OCI-LY7 (cell line): ENCODE measurements at regions not wholly inside any gene's neighbourhood (a gene's known extent, or its start where the extent isn't known, plus 50 kb on each side); places are given as distances from the start of the nearest gene placed in this dataset.
"Not testable (repeated sequence)": the region's sequence is repeated elsewhere in the genome, so short reads cannot be mapped to it uniquely, and the experiment has no call there.

Experiments
- BruUV-seq: library from RNA; stranded (reverse); fragments of 400-500 nt; replicated peaks from 2 replicates; lab custom pipeline; 2021; lab: Mats Ljungman, UMichigan
- CTCF ChIA-PET: fragments of 300-600 bp; sonication (Branson Sonifier 250); formaldehyde crosslinking; loops from one replicate; lab custom pipeline; 2022; ENCODE audit warnings: antibody characterized with exemption; ENCODE audit not compliant: unreplicated experiment; lab: Charles Lee
- POLR2A ChIA-PET: fragments of 300-600 bp; sonication (Branson Sonifier 250); formaldehyde crosslinking; loops from one replicate; lab custom pipeline; 2022; ENCODE audit warnings: antibody characterized with exemption; lab: Charles Lee
- DNase-seq: peaks from one replicate; pipeline ENCODE4 v3.0.0-alpha.2; 2015; ENCODE audit warnings: low spot score
- H2AFZ ChIP-seq: fragments of 200-600 bp; sonication (generic), shearing (Covaris generic); 2 replicates; pipeline ENCODE4 v1.6.1; 2014; ENCODE audit warnings: mild to moderate bottlenecking, antibody characterized with exemption, low read length, moderate library complexity
- H3K27ac ChIP-seq: fragments of 200-600 bp; sonication (generic); 2 replicates; pipeline ENCODE4 v1.5.1; 2014; ENCODE audit warnings: mixed run types, low read depth, mild to moderate bottlenecking, moderate library complexity, low read length, inconsistent platforms; ENCODE audit not compliant: poor library complexity, severe bottlenecking
- H3K36me3 ChIP-seq: fragments of 200-600 bp; sonication (generic); 2 replicates; pipeline ENCODE4 v1.6.1; 2014; ENCODE audit warnings: mild to moderate bottlenecking, antibody characterized with exemption, low read length, moderate library complexity, mixed read lengths; ENCODE audit not compliant: insufficient read depth
- H3K4me1 ChIP-seq: fragments of 200-600 bp; sonication (generic); 2 replicates; pipeline ENCODE4 v1.5.1; 2014; ENCODE audit warnings: mild to moderate bottlenecking, low read length; ENCODE audit not compliant: insufficient read depth, poor library complexity, severe bottlenecking
- H3K4me2 ChIP-seq: fragments of 200-600 bp; sonication (generic); 2 replicates; pipeline ENCODE4 v1.6.1; 2014; ENCODE audit warnings: mild to moderate bottlenecking, low read length
- H3K4me3 ChIP-seq: fragments of 200-600 bp; sonication (generic); 2 replicates; pipeline ENCODE4 v1.5.1; 2014; ENCODE audit warnings: mild to moderate bottlenecking, low read depth, low read length; ENCODE audit not compliant: poor library complexity, severe bottlenecking
- H3K79me2 ChIP-seq: fragments of 200-600 bp; sonication (generic); 2 replicates; pipeline ENCODE4 v1.6.1; 2016; ENCODE audit warnings: low read depth, mild to moderate bottlenecking, low read length, moderate library complexity, mixed read lengths; ENCODE audit not compliant: insufficient read depth
- H3K9me2 ChIP-seq: fragments of 200-600 bp; sonication (generic); 2 replicates; pipeline ENCODE4 v1.6.1; 2016; ENCODE audit warnings: mild to moderate bottlenecking, low read length, mixed read lengths; ENCODE audit not compliant: insufficient read depth
- H3K9me3 ChIP-seq: fragments of 200-600 bp; sonication (generic); 2 replicates; pipeline ENCODE4 v1.6.1; 2014; ENCODE audit warnings: mild to moderate bottlenecking, mixed run types, low read length, mixed read lengths
- H4K20me1 ChIP-seq: fragments of 200-600 bp; sonication (generic); 2 replicates; pipeline ENCODE4 v1.6.1; 2014; ENCODE audit warnings: mild to moderate bottlenecking, antibody characterized with exemption, low read length, moderate library complexity, mixed read lengths; ENCODE audit not compliant: insufficient read depth
- EZH2phosphoT487 ChIP-seq: fragments of 200-600 bp; sonication (generic); IDR thresholded peaks from 2 replicates; pipeline ENCODE4 v1.6.1; 2018; ENCODE audit warnings: low read depth, borderline replicate concordance, mild to moderate bottlenecking, mixed run types, antibody characterized with exemption, low read length, moderate library complexity, mixed read lengths
- intact Hi-C: fragments of 100-400 bp; cut with micrococcal nuclease; formaldehyde crosslinking; loops from one replicate; pipeline ENCODE4 v1.10.0; 2022; ENCODE audit not compliant: unreplicated experiment
- TF ChIP-seq, protein P1 (sequence below): fragments of 200-600 bp; sonication (generic); conservative IDR thresholded peaks from 2 replicates; pipeline ENCODE4 v1.5.1; 2014; ENCODE audit warnings: mild to moderate bottlenecking, antibody characterized with exemption, low read length, moderate library complexity, mixed read lengths

DNA sequence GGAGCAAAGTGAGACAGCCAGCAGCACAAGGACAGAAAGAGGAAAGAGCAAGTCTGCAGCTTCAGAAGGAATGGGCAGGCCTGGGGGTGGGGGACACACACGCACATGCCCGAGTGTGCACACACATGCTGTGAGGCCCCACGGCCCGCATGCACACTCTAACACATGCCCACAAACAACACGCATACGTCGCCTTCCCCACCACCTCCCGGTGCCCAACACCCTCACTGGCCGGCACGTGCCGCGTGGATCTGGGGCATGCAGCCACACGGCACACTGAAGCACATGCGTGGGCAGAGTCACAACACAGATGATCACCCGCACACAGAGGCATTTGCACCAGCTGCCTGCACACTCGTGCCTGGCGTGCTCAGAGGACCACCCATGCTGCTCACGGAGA lies 161.5 kb downstream of the GOLGA6L4 start:
- POLR2A ChIA-PET, H3K79me2 ChIP-seq, H3K9me3 ChIP-seq, H3K4me3 ChIP-seq, DNase-seq, H3K36me3 ChIP-seq, H2AFZ ChIP-seq, H4K20me1 ChIP-seq, BruUV-seq, H3K27ac ChIP-seq, H3K4me1 ChIP-seq, CTCF ChIA-PET, intact Hi-C loops, H3K4me2 ChIP-seq, H3K9me2 ChIP-seq: not testable (repeated sequence)

DNA sequence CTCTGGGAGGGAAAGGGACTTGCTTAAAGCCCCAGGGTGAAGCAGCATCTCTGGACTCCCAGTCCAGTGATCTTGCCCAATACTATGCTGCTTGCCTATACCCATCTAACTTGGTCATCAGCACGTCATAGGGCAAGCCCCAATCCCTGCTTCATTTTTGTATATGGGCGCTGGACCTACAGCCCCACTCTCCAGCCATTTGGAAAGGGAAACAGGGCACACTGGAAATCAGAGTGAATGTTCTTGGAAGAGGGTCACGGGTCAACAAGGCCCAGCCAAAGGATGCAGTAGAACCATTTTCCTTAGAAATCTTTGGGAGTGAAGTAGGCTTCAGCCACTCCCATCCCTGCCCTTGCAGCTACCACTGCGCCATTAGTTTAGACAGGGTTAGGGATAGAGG lies 162.5 kb downstream of the GOLGA6L4 start:
- H3K4me1 ChIP-seq, POLR2A ChIA-PET, BruUV-seq, H3K36me3 ChIP-seq, CTCF ChIA-PET, H3K27ac ChIP-seq, H4K20me1 ChIP-seq, H3K9me3 ChIP-seq, H2AFZ ChIP-seq, H3K79me2 ChIP-seq, H3K4me2 ChIP-seq, intact Hi-C loops, H3K4me3 ChIP-seq, H3K9me2 ChIP-seq, DNase-seq: not testable (repeated sequence)

DNA sequence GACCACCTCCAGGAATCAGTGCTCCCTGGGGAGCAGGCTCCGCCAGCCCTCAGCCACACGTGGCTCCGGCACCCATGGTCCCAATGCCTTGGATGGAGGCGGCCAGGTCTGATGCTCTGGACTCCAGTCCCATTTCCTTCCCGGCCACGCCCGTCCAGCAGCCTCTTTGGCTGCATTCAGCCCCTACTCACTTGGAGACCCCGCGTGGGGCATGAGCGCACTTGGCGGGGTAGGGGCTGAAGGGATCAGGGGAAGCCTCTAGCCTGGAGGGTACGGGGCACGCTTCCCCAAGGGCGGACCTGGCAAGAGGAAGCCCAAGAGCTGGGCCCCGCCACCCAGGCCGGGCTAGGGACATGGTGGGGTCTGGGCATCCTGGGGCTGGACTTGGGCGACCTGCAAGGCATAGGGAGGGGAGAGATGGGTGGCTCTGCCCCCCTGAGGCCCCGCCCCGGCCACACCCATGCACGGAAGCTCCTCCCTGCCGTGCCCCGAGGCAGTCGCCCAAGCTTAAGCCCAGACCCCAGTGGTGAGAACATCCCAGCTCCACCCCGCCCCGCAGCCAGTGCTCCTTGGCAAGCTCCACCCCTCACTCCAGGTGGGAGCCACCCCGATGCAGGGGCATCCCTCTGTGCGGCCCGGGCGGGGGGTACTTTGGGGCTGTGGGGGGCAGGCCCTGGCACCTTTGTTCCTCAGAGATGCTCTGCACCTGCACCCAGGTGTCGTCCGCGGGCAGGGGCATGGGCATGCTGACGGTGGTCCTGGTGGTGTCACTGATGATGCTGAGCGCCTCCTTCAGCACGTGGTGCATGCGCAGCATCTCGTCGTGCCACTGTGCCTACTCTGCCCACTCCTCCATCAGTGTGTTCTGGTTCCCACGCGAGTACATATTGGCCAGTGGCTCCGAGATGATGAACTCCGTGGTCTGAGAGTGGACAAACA lies 163.5 kb downstream of the GOLGA6L4 start:
- intact Hi-C loops, result no loop called here
- Histone ChIP-seq H3K4me2 (no peak overlapping the region), H4K20me1 (no peaks in the 10 kb centered on the region), H3K4me1 (no peaks in the 10 kb centered on the region), H3K9me2 (no peaks in the 10 kb centered on the region), H3K27ac (no peak overlapping the region), H3K79me2 (no peaks in the 10 kb centered on the region), H3K36me3 (no peaks in the 10 kb centered on the region), H2AFZ (no peak overlapping the region), H3K9me3 (no peaks in the 10 kb centered on the region), H3K4me3 (no peak overlapping the region)
- no TSS peak for BruUV-seq
- ChIA-PET POLR2A (no interaction called here), CTCF (no interaction called here)
- TF ChIP-seq, protein P1, sequence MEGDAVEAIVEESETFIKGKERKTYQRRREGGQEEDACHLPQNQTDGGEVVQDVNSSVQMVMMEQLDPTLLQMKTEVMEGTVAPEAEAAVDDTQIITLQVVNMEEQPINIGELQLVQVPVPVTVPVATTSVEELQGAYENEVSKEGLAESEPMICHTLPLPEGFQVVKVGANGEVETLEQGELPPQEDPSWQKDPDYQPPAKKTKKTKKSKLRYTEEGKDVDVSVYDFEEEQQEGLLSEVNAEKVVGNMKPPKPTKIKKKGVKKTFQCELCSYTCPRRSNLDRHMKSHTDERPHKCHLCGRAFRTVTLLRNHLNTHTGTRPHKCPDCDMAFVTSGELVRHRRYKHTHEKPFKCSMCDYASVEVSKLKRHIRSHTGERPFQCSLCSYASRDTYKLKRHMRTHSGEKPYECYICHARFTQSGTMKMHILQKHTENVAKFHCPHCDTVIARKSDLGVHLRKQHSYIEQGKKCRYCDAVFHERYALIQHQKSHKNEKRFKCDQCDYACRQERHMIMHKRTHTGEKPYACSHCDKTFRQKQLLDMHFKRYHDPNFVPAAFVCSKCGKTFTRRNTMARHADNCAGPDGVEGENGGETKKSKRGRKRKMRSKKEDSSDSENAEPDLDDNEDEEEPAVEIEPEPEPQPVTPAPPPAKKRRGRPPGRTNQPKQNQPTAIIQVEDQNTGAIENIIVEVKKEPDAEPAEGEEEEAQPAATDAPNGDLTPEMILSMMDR, result no peak
- no peak for TF ChIP-seq EZH2phosphoT487
- no peak for DNase-seq
